ENCODE measurements at regions not wholly inside any gene's neighbourhood (a gene's known extent, or its start where the extent isn't known, plus 50 kb on each side); places are given as distances from the start of the nearest gene placed in this dataset.
"Not testable (repeated sequence)": the region's sequence is repeated elsewhere in the genome, so short reads cannot be mapped to it uniquely, and the experiment has no call there.

DNA sequence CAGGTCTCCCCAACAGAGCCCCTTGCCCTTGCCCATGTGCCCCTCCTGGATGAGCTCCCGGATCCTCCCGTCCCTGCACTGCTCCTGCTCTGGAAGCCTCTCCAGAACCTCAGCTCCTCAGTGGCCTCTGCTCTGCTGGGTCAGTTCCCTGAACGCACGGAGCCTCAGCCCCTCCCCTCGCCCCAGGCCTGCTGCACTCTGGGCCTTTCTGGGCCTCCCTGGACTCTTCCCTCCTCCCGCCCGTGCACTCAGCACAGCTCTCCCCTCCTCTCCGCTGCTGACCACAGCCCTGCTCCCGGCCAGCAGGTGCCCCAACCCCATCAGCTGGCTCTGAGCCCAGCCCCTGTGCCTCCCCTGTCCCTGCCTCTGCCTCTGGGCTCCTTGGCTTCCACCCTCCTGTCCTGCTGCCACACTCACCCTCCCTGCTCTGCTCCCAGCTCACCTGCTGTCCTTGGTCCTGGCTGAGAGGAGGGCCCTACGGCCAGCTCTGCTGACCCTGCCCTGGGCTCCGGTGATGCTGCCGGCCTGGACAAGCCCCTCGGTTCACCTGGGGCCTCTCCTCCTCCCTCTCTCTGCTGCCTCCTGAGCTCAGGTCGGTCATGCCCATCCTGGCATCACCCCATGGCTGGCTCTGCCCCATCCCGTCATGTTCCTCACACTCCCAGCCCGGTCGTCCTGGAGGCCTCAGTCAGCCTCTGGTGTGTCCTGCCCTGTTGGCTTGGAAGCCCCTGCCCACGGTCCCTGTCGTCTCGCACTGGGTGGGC is 248.4 kb downstream of the TMEM121 start:
- not testable (repeated sequence) for TF ChIP-seq CTCF (IDR thresholded peaks at IDR 0.05; ENCODE audit: low read depth, low read length, poor library complexity, severe bottlenecking); EZH2phosphoT487 (IDR thresholded peaks at IDR 0.05; ENCODE audit: borderline replicate concordance, low read length)

Data from DOHH2 (cell line).